ENCODE measurements at regions not wholly inside any gene's neighbourhood (a gene's known extent, or its start where the extent isn't known, plus 50 kb on each side); places are given as distances from the start of the nearest gene placed in this dataset.

GRCh38 chr4:20454515-20454914 lies 202.8 kb downstream of the SLIT2 start:
- no peak for DNase-seq

- no peak for DNase-seq
These were observed 204.7 kb downstream of the SLIT2 start for GRCh38 chr4:20456407-20456806.

GRCh38 chr4:20462426-20463175 lies 210.9 kb downstream of the SLIT2 start:
- no peak for DNase-seq

DNA sequence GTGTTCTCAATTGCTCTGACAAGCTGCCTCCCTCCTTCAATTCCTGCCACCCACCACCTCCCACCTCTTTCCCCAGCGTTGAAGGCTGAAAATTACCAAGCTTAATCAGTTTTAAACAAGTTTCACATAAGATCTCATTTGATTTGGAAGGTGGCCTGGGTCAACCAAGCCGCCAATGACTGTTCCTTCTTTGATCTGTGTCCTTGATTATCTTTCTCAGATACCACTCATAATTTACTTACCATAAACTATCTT lies 211.4 kb downstream of the SLIT2 start:
- no peak for DNase-seq

DNA sequence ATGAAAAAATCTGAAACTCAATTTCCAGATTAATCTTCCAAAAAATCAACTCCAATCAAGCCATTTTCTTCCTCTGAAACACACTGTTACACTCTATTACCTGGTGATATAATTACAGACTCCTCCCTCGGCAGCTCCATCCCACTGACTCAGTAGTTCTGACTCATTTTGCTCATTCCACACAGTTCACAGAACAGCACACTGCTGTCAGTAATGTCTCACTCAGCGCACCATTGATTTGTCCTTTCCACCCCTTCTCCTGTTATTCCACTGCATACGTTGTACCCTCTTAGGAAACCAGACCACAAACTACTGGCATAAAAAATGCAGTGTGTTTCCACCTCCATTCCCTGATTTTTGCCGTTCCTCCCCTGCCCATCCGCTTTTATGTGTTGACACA lies 212.7 kb downstream of the SLIT2 start:
- DNase-seq: no peak

DNA sequence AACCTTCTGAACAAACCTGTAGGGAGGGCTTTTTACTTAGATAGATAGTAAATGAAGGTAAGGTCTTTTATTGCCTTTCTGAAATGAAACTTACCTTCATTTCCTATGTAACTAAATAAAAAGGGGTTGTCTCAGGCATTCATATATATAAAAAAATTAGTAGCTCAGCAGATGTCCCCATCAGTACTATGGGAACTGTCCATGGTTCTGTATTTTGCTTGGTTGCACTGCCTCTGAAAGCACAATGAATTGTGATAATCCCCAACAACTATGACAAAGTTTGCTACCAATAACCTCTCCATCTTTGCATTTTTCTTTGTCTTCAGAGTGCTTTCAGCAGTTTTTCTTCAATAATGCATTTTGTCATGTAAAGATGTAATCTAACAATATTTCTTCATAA lies 222.4 kb downstream of the SLIT2 start:
- DNase-seq: no peak

GRCh38 chr4:20478412-20478811 lies 221.8 kb upstream of the PACRGL start:
- DNase-seq: no peak

- no peak for DNase-seq
These were observed 219.9 kb upstream of the PACRGL start for GRCh38 chr4:20480165-20480947.

DNA sequence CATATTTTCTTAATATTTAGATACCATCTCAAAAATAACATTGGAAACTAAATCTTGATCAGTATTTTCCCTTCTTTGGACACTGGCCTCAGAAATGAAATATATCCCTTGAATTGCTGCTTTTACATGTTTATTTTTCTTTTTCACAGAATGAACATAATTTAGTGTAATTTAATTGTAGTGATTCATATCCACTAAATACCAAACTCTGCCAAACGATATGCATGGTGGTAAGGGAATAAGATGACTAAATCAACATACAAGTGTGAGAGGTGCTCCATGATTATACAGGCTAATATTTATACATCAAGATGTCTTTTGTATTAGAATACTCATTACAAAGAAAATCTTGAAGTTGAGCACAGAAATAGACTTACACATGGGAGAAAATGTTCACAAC lies 216.8 kb upstream of the PACRGL start:
- no peak for DNase-seq

DNA sequence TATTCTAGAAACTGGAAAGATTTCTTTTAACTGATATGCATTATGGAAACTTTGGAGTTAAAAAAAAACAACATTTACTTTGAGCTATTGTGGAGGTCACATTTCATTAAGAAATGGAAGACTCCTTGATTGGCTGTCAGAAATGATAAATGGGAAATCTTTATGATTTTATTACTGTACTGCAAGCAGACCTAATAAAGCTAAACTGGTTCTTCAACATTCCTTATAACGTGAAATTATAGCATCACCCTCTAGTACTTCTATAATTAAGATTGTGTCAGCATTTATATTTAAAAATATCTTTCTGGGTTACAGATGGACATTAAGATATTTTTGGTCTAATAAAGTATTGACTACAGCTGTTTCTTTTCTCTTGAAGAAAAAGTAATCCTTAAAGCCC lies 213.8 kb upstream of the PACRGL start:
- no peak for DNase-seq

GRCh38 chr4:20487446-20487845 lies 212.8 kb upstream of the PACRGL start:
- DNase-seq: no peak

DNA sequence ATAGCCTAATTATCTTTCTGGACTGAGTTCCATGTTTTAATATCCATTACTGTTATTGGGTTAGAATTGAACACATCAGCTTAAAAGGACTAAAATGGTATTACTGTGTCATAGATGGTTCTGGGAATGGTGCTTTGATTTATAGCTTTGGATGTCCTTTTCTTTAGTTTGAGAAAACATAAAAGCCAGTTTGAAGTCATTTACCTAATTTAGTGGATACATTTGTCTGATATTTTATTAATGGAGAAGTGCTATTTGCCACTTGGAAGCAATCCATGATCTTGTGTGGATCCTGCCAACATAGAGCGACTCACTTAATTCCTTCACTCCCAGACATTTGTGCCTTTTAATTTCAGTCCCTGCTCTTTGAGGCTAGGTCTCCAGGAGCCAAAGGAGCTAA lies 212.4 kb upstream of the PACRGL start:
- DNase-seq: no peak

DNA sequence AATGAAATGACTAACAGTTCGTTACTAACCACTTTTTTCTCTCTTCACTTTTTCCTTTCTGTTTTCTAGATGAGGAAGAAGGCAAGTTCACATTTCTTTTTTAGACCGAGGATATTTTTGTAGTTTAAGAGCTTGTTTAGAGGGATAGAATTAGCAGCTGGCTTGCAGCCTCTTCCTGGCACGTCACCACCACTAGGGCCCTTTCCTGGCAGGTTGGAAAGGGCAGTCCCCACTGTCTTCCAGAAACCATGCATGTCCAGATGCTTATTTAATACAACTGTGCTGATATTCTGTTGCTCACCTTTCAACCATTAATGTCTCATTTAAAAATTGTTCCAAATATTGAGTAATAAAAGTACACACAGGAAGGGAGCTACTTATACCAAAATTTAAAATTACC lies 209.5 kb upstream of the PACRGL start:
- no peak for DNase-seq

DNA sequence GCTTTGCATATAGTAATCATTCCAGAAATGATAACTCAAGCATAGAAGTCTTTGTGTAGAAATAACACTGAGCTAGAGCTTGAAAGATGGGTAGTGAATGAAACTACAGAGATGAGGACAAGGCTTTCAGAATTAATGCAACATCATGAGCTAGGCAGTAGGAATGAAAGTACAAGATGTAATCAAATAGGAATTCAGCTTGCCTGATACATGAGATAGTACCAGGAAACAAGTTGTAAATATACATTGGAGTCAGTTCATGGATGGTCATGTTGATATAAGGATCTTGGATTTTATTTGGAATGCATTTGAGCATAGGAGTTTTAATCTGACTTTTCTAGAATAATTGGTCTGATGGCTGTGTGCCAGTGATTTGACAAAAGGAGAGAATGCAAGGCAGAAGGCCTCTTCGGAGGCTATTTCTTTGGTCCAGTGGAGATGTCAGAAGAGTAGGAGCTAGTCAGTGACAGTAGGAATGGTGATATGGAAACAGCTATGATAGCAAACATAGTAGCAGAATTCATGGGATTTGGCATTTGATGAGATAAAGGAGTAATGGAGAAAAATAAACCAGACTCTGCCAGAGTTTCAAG lies 206.4 kb upstream of the PACRGL start:
- DNase-seq: no peak

DNA sequence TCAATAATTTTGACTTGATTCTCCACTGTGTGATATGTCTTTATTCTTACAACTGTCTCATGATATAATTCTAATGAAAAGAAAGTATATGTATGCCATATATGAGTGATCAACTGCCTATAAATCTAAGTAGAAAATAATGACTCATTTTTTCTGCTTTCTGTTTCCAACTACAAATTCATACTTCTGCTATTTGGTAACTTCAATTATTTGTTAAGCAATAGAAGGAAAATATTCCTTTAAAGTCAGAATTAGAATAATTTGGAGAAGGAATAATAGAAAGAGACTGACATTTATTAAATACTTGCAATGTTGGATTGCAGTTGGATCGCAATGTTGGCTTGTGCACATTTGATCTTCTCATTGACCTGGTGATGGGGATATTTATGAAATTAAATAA lies 204.2 kb upstream of the PACRGL start:
- DNase-seq: no peak

DNA sequence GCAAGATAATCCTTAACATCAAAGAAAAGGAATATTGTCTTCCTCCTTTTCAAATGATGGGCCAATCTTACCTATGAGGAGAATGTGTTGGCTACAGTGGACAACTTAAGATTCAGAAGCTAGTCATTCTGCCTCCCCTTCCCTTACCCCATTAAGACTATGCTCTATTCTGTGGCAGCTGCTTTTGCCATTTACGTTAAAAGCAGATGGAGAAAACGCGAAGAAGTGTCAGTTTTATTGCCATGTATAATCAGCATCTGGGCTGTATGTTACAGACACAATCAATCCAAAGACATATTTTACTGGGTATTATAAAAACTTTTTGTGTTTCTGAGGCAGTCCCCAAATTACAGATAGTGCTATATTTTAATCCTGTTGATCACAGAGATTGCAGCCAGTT lies 196.1 kb upstream of the PACRGL start:
- no peak for DNase-seq

DNA sequence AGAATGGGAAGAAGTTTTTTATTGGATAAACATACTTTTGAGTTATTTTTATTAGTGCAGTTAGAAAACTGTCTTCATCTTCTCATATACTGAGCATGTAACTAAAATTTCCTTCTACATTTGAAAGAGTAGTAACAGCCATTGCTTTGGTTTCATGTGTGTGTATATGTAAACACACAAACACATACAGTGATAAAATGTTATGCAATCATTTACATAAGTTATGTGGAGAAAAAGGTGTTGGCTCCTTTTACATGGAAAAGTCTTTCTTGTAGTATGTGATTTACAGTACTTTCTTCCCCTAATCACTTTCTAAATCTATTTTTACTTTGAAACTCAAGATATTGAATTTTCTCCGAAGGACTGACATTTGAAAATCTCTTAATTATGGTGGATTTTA lies 194.3 kb upstream of the PACRGL start:
- no peak for DNase-seq

DNA sequence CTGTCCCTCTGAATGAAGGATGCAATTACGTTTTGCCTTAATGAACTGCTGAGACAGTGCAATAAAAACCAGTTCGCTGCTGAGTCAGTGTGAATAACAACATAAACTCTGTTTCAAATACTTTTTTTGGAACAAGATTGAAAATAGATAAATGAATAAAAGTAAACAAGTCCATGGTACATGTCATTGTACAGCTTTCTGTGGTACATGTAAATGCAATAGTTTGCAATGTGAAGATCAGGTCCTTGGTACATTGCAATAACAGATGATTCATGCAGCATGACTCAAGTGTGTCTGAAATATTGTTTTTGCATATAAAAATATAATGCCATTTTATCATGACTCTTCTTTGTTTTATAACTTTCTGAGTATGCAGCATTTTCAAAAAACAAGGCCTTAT lies 193.4 kb upstream of the PACRGL start:
- no peak for DNase-seq

DNA sequence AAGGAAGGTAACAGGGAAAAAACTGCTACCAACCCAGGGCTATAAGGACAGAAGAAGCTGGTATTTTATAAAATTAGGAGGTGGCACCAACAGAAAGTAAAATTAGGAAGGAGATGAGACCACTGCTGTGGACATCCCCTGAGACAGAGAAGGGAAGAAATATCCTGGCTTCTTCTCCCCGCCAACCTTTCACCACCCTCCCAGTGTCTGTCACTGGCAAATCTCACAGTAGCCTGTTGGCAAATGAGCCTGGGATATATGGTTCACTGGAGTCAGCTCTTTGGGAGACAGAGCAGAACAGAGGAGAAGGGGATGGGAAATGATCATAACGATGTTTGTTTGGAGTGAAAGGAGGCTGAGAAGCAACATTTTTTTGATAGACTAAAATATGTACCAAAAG lies 190.9 kb upstream of the PACRGL start:
- DNase-seq: no peak

DNA sequence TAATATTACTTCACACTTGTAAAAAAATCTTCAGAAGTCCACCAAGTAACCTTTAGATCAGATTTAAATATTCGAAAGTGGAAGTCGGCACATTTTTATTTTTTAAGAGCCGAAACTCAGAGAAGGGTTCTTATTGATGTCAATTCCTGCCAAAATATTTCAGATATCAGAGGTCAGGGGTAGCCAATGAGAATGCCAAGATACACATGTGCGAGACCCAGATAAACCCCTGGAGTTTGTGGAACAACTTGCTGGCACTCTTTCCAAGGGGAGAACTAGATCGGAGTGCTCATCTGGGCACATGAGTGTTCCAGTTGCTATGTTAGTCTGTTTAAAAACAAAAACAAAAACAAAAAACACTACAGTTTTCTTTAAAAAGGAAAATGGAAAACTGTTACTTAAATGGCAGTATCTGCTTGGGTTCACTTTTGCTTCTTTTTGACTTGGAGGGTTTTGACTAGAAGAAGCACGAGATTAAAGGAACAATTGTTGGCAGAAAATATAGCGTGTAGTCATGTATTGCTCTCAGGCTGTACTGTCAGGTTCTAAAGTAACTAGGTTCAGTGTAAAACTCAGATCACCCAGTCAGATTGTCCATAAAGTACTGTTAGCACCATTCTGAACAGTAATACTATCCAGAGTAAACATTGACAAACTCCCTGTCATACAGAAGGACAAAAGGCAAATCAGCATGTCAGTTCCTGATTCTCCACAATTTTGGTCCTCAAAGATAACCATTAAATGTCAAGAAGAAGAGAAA lies 188.0 kb upstream of the PACRGL start:
- DNase-seq: no peak

DNA sequence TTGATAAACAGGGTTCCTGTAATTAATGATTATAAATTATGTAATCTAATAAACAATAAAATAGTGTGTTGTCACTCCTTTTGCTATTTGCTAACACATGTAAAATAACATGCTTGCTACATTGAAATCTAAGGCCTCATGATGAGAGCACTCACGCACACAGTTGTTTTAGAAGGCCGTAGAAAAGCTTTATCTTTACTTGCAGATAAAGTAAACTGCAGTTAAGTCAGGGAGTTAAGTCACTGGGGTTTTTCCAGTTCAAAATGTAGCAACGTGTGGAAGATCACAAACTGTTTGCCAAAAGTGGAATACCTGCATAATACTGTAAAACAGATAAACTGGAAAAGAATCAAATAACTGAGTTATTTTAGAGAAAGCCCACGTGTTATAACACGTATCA lies 187.3 kb upstream of the PACRGL start:
- DNase-seq: no peak

DNA sequence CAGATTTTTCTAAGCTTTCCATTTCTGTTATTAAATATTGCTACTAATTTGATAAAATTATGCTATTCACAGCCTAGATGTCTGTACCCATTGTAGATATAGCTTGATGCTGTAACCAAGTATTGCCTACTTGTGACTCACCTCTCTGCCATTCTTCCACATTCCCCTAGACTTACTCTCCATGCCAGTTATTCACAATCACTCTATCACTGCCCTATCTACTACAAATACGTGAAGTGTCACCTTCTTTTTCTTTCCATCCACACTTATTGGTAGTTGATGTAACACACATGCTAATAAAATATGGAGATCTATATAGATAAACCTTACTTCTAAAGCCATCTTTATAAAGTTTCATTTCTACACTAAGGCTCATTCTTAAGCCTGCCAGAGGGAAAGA lies 179.4 kb upstream of the PACRGL start:
- DNase-seq: no peak

DNA sequence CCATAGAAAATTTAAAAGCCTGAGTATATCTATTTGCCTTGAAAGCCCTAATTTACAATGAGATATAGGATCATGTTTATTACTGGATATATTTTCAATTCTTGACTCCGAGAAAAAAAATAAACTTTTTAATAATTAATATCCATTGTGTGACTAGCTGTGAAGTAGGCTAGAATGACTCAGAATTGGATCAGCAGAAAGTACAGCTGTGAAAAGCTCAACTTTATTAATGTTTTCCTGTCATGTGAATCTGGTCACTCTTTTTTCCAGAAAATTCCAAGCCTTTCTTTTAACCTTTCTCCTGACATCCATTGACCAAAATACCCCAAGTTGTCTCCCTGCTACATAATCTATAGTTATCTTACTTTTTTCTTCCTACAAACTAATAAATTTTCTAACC lies 171.8 kb upstream of the PACRGL start:
- no peak for DNase-seq

- no peak for DNase-seq
These were observed 170.6 kb upstream of the PACRGL start for GRCh38 chr4:20529691-20530090.
